ENCODE measurements at regions not wholly inside any gene's neighbourhood (a gene's known extent, or its start where the extent isn't known, plus 50 kb on each side); places are given as distances from the start of the nearest gene placed in this dataset.

GRCh38 chr3:25257026-25257425 is 171.0 kb upstream of the RARB start:
- TF ChIP-seq, protein P1, sequence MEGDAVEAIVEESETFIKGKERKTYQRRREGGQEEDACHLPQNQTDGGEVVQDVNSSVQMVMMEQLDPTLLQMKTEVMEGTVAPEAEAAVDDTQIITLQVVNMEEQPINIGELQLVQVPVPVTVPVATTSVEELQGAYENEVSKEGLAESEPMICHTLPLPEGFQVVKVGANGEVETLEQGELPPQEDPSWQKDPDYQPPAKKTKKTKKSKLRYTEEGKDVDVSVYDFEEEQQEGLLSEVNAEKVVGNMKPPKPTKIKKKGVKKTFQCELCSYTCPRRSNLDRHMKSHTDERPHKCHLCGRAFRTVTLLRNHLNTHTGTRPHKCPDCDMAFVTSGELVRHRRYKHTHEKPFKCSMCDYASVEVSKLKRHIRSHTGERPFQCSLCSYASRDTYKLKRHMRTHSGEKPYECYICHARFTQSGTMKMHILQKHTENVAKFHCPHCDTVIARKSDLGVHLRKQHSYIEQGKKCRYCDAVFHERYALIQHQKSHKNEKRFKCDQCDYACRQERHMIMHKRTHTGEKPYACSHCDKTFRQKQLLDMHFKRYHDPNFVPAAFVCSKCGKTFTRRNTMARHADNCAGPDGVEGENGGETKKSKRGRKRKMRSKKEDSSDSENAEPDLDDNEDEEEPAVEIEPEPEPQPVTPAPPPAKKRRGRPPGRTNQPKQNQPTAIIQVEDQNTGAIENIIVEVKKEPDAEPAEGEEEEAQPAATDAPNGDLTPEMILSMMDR (conservative IDR thresholded peaks at IDR 0.05): no peak
- TF ChIP-seq ZFX (IDR thresholded peaks at IDR 0.05): no peak

Data from C4-2B (cell line).